ENCODE measurements at regions not wholly inside any gene's neighbourhood (a gene's known extent, or its start where the extent isn't known, plus 50 kb on each side); places are given as distances from the start of the nearest gene placed in this dataset.

DNA sequence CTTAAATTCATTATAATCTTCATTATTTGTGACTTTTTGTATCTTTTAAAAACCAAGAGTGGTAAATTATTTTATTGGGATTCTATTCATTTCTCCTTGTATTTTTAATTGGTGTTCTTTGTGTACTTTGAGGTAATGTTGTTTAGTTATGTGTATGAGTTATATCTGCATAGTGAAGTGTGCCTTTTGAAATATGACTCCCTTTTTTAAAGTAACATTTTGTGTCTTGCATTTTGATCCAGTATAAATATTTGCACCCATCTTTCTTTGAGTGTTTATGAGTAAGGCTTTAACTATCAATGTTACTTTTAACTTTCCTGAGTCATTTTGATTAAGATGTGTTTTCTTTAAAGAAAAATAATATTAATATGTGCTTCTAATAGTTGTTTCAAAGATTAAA, 90.0 kb upstream of the MYOCD start:
- Histone ChIP-seq H3K36me3 (ENCODE audit: control insufficient read depth in 2 of 2, insufficient read depth in 2 of 2, low read length in 2 of 2) (no peaks in the 10 kb centered on the region), H3K4me3 (ENCODE audit: low read length in 2 of 2) (no peak overlapping the region), H3K27me3 (ENCODE audit: control insufficient read depth in 1 of 2, insufficient read depth in 2 of 2, low read length in 2 of 2) (no peaks in the 10 kb centered on the region), H3K9me3 (ENCODE audit: control insufficient read depth in 2 of 2, low read length in 2 of 2) (no peaks in the 10 kb centered on the region), H3K9ac (ENCODE audit: low read length in 2 of 2) (no peak overlapping the region), H3K27ac (ENCODE audit: low read length) (no peak overlapping the region), H3K4me1 (ENCODE audit: control insufficient read depth, insufficient read depth, low read length) (no peaks in the 10 kb centered on the region)

DNA sequence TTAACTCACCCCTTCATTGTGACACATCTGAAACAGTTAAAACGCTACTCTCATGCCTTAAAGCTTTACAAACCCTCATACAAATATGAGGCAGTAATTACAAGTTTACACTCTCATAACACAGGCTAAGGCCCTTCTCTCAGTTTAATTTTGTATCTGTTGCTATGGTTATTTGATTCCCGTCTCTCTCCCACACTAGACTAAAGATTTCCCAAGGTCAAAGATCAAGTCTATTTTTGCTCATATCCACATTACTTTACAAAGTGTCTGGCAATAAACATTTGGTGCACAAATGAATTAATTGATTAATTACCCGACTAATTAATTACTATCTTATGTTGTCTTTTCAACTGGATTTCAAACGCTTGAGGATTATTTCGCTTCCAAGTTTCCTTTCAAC, 86.4 kb upstream of the MYOCD start:
- H3K27ac ChIP-seq (ENCODE audit: low read length) = no peak overlapping the region
- no peak overlapping the region for H3K4me3 ChIP-seq (ENCODE audit: low read length in 2 of 2)
- H3K36me3 ChIP-seq (ENCODE audit: control insufficient read depth in 2 of 2, insufficient read depth in 2 of 2, low read length in 2 of 2) = no peaks in the 10 kb centered on the region
- no peak overlapping the region for H3K9ac ChIP-seq (ENCODE audit: low read length in 2 of 2)
- H3K27me3 ChIP-seq (ENCODE audit: control insufficient read depth in 1 of 2, insufficient read depth in 2 of 2, low read length in 2 of 2) = no peaks in the 10 kb centered on the region
- no peaks in the 10 kb centered on the region for H3K4me1 ChIP-seq (ENCODE audit: control insufficient read depth, insufficient read depth, low read length)
- H3K9me3 ChIP-seq (ENCODE audit: control insufficient read depth in 2 of 2, low read length in 2 of 2) = no peaks in the 10 kb centered on the region

DNA sequence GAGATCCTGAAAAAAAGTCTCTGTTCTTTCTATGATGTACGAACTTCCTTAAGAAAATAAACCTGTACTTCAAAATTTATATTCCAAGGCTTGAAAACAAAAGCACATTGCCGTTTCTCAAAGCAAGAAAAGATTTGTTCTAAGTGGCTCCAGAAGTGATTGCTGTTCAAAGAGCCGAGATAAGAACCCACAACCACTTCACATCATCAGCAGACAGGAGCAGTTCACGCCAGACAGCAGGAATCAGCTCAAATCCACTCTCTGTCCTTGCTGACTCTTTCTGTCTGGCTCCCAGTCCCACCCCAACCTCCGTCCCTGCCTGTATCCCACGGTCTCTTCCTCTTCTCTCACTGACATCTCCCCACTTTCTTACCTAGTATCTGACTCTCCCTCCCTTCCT, 85.0 kb upstream of the MYOCD start:
- Histone ChIP-seq H3K27ac (ENCODE audit: low read length) (no peak overlapping the region), H3K9ac (ENCODE audit: low read length in 2 of 2) (no peak overlapping the region), H3K9me3 (ENCODE audit: control insufficient read depth in 2 of 2, low read length in 2 of 2) (no peaks in the 10 kb centered on the region), H3K27me3 (ENCODE audit: control insufficient read depth in 1 of 2, insufficient read depth in 2 of 2, low read length in 2 of 2) (no peaks in the 10 kb centered on the region), H3K4me1 (ENCODE audit: control insufficient read depth, insufficient read depth, low read length) (no peaks in the 10 kb centered on the region), H3K4me3 (ENCODE audit: low read length in 2 of 2) (no peak overlapping the region), H3K36me3 (ENCODE audit: control insufficient read depth in 2 of 2, insufficient read depth in 2 of 2, low read length in 2 of 2) (no peaks in the 10 kb centered on the region)

DNA sequence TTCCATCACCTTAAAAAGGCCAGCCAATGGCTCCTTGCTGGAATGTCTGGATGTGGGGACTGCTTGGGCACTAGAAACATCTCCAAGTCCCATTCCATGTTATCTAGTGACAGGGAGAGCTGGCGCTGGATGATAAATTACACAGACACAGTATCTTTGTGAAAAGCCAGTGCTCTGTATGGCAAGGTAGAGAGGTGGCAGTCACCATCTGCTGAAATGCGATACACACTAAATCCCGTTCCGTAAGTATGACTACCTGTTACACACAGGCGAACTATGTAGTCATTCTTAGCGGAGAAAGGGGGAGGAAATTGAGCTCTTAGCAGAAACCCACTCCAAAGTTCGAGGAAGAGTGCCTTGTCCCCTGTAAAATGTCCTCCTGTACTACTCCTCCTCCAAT, 81.0 kb upstream of the MYOCD start:
- Histone ChIP-seq H3K9ac (ENCODE audit: low read length in 2 of 2) (no peak overlapping the region), H3K27ac (ENCODE audit: low read length) (no peak overlapping the region), H3K36me3 (ENCODE audit: control insufficient read depth in 2 of 2, insufficient read depth in 2 of 2, low read length in 2 of 2) (no peaks in the 10 kb centered on the region), H3K27me3 (ENCODE audit: control insufficient read depth in 1 of 2, insufficient read depth in 2 of 2, low read length in 2 of 2) (no peaks in the 10 kb centered on the region), H3K4me3 (ENCODE audit: low read length in 2 of 2) (no peak overlapping the region), H3K4me1 (ENCODE audit: control insufficient read depth, insufficient read depth, low read length) (no peaks in the 10 kb centered on the region), H3K9me3 (ENCODE audit: control insufficient read depth in 2 of 2, low read length in 2 of 2) (no peaks in the 10 kb centered on the region)

DNA sequence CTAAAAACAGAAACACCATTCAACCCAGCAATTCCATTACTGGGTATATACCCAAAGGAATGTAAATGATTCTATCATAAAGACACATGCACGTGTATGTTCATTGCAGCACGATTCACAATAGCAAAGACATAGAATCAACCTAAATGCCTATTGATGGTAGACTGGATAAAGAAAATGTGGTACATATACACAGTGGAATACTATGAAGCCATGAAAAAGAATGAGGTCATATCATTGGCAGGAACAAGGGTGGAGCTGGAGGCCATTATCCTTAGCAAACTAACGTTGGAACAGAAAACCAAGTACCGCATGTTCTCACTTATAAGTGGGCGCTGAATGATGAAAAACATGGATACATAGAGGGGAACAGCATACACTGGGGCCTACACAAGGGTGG, 77.2 kb upstream of the MYOCD start:
- H3K9ac ChIP-seq (ENCODE audit: low read length in 2 of 2) = no peak overlapping the region
- H3K4me1 ChIP-seq (ENCODE audit: control insufficient read depth, insufficient read depth, low read length) = no peaks in the 10 kb centered on the region
- no peak overlapping the region for H3K27ac ChIP-seq (ENCODE audit: low read length)
- no peaks in the 10 kb centered on the region for H3K9me3 ChIP-seq (ENCODE audit: control insufficient read depth in 2 of 2, low read length in 2 of 2)
- H3K4me3 ChIP-seq (ENCODE audit: low read length in 2 of 2) = no peak overlapping the region
- H3K36me3 ChIP-seq (ENCODE audit: control insufficient read depth in 2 of 2, insufficient read depth in 2 of 2, low read length in 2 of 2) = no peaks in the 10 kb centered on the region
- no peaks in the 10 kb centered on the region for H3K27me3 ChIP-seq (ENCODE audit: control insufficient read depth in 1 of 2, insufficient read depth in 2 of 2, low read length in 2 of 2)

DNA sequence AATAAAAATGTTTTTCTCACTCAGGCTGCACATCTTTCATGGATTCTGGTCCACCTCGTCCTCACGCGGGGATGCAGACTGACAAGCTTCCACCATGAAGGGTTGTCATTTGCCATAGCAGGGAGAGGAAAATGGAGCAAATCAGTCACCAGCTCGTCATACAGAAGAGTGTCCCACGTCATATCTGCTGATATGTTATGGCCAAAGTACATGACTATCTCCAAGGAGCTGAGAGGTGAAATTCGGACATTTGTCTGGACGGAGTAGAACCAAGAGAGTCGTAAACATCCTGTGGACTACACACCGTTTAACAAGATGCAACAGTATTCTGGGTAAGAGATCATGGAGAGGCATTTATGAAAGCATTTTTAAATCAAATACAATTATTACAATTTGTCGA, 75.3 kb upstream of the MYOCD start:
- H3K4me3 ChIP-seq (ENCODE audit: low read length in 2 of 2) = no peak overlapping the region
- H3K27ac ChIP-seq (ENCODE audit: low read length) = no peak overlapping the region
- no peaks in the 10 kb centered on the region for H3K27me3 ChIP-seq (ENCODE audit: control insufficient read depth in 1 of 2, insufficient read depth in 2 of 2, low read length in 2 of 2)
- H3K9ac ChIP-seq (ENCODE audit: low read length in 2 of 2) = no peak overlapping the region
- no peaks in the 10 kb centered on the region for H3K4me1 ChIP-seq (ENCODE audit: control insufficient read depth, insufficient read depth, low read length)
- H3K9me3 ChIP-seq (ENCODE audit: control insufficient read depth in 2 of 2, low read length in 2 of 2) = no peaks in the 10 kb centered on the region
- H3K36me3 ChIP-seq (ENCODE audit: control insufficient read depth in 2 of 2, insufficient read depth in 2 of 2, low read length in 2 of 2) = no peaks in the 10 kb centered on the region

DNA sequence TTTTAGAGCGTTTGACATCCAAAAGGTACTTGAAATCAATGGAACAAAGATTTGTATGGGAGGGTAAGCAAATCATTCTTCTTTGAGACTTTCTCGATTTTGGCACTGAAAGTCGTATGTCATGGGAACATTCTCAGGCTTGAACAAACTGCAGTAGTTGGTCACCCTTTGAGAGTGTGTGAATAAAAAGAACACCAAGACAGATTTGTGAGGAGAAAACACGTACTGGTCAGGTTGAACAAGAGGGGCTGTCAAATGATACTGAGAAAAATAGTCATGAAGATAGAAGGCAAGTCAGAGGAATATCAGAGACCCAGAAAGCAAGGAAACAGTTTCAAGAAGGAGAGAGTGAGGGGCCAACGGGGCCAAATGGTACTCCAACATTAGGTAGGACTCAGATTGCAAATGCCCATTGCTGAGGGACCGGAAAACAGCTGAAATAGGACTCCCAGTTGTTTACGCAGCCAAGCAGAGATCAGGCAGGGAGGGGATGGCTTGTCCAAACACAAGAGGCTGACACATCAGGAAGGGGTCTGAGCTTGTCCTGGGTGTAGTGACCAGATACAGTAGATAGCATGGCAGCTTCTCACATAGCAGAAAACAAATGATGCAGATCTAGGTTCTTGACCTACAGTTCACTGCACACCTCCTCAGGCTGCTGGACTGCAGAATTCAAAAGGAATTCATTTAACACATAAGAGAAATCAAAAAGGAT, 74.5 kb upstream of the MYOCD start:
- Histone ChIP-seq H3K9me3 (ENCODE audit: control insufficient read depth in 2 of 2, low read length in 2 of 2) (no peaks in the 10 kb centered on the region), H3K4me1 (ENCODE audit: control insufficient read depth, insufficient read depth, low read length) (no peaks in the 10 kb centered on the region), H3K27me3 (ENCODE audit: control insufficient read depth in 1 of 2, insufficient read depth in 2 of 2, low read length in 2 of 2) (no peaks in the 10 kb centered on the region), H3K36me3 (ENCODE audit: control insufficient read depth in 2 of 2, insufficient read depth in 2 of 2, low read length in 2 of 2) (no peaks in the 10 kb centered on the region), H3K9ac (ENCODE audit: low read length in 2 of 2) (no peak overlapping the region), H3K27ac (ENCODE audit: low read length) (no peak overlapping the region), H3K4me3 (ENCODE audit: low read length in 2 of 2) (no peak overlapping the region)

DNA sequence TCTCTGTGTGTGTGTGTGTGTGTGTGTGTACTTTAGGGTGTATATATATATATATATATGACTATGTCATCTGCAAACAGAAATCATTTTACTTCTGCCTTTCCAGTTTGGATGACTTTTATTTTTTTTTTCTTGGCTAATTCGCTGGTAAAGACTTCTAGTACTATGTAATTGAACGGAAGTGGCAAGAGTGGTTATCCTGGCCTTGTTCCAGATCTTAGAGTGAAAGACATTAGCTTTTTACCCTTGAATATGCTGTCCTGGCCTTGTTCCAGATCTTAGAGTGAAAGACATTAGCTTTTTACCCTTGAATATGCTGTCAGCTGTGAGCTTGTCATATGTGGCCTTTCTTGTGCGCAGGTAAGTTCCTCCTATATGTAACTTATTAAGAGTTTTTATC, 72.7 kb upstream of the MYOCD start:
- no peak overlapping the region for H3K4me3 ChIP-seq (ENCODE audit: low read length in 2 of 2)
- no peak overlapping the region for H3K9ac ChIP-seq (ENCODE audit: low read length in 2 of 2)
- H3K27me3 ChIP-seq (ENCODE audit: control insufficient read depth in 1 of 2, insufficient read depth in 2 of 2, low read length in 2 of 2) = no peaks in the 10 kb centered on the region
- no peak overlapping the region for H3K27ac ChIP-seq (ENCODE audit: low read length)
- H3K36me3 ChIP-seq (ENCODE audit: control insufficient read depth in 2 of 2, insufficient read depth in 2 of 2, low read length in 2 of 2) = no peaks in the 10 kb centered on the region
- no peaks in the 10 kb centered on the region for H3K4me1 ChIP-seq (ENCODE audit: control insufficient read depth, insufficient read depth, low read length)
- no peaks in the 10 kb centered on the region for H3K9me3 ChIP-seq (ENCODE audit: control insufficient read depth in 2 of 2, low read length in 2 of 2)

DNA sequence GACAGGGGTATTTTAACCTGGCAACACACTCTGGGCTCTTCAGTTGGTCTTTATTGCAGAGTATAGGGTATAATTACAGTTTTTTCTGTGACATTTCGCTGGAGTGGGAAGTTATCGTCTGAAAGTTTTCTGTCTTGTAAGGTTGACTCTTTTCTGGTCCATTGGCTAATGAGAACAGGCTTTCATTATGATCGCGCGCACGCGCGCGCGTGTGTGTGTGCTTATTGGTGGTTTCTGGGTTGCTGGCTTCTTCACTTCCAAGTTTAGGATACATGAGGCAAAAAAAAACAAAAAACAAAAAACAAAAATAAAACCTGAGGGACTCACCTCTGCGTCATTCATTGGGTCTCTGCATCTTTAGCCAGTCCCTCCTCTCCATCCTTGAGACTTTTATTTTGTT, 68.7 kb upstream of the MYOCD start:
- no peaks in the 10 kb centered on the region for H3K27me3 ChIP-seq (ENCODE audit: control insufficient read depth in 1 of 2, insufficient read depth in 2 of 2, low read length in 2 of 2)
- no peak overlapping the region for H3K9ac ChIP-seq (ENCODE audit: low read length in 2 of 2)
- no peaks in the 10 kb centered on the region for H3K36me3 ChIP-seq (ENCODE audit: control insufficient read depth in 2 of 2, insufficient read depth in 2 of 2, low read length in 2 of 2)
- H3K4me1 ChIP-seq (ENCODE audit: control insufficient read depth, insufficient read depth, low read length) = no peaks in the 10 kb centered on the region
- no peak overlapping the region for H3K4me3 ChIP-seq (ENCODE audit: low read length in 2 of 2)
- H3K27ac ChIP-seq (ENCODE audit: low read length) = no peak overlapping the region
- H3K9me3 ChIP-seq (ENCODE audit: control insufficient read depth in 2 of 2, low read length in 2 of 2) = no peaks in the 10 kb centered on the region

DNA sequence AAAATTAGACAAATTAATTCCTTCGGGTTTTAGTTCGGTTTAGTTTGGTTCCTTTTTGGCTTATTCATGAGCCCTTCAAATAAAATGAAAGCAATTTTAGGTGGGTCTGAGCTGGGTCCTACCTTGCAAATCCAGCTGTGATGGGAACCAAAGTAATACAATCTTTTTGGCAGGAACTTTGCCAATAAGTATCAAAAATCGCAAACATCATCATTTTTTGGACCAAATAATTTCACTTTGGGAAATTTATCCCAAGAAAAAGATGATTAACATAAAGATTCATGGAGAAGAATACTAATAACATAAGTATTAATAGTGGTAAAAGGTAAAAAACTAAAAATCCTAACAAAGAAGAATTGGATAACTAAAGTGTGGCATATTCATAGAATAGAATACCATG, 67.8 kb upstream of the MYOCD start:
- no peaks in the 10 kb centered on the region for H3K36me3 ChIP-seq (ENCODE audit: control insufficient read depth in 2 of 2, insufficient read depth in 2 of 2, low read length in 2 of 2)
- no peak overlapping the region for H3K4me3 ChIP-seq (ENCODE audit: low read length in 2 of 2)
- no peak overlapping the region for H3K27ac ChIP-seq (ENCODE audit: low read length)
- H3K27me3 ChIP-seq (ENCODE audit: control insufficient read depth in 1 of 2, insufficient read depth in 2 of 2, low read length in 2 of 2) = no peaks in the 10 kb centered on the region
- H3K9ac ChIP-seq (ENCODE audit: low read length in 2 of 2) = no peak overlapping the region
- no peaks in the 10 kb centered on the region for H3K9me3 ChIP-seq (ENCODE audit: control insufficient read depth in 2 of 2, low read length in 2 of 2)
- no peaks in the 10 kb centered on the region for H3K4me1 ChIP-seq (ENCODE audit: control insufficient read depth, insufficient read depth, low read length)

DNA sequence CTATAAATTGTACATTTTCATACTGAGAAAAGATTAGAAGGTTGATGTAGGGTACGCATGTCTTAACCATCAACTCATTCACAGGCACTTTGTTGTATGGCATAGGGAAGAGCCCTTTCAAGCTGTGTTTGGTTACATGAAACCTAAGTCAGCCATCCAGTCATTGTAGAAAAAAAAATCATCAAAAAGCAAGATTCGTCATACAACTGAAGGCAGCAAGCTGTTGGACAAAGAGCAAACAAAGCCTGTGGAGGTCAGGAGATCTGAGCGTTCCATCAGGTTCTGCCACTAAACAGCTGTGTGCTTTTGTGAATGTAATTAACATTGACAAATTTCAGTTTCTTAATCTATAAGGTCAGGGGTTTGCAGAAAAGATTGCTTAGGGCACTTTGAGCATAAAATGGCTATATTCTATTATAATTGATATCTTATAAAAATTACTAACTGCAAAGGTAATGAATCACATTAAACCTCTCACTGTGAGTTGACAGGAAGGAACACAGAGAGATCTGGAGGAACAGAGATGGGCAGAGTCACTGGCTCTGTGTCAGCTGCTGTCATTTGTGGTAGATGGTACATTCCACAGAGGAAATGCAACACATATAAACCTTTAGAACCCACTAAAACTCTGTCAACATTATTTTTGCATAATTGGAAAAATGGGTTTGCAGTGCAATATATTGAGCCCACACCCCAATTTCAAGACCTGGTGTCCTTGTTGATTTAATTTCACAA, 66.3 kb upstream of the MYOCD start:
- no peaks in the 10 kb centered on the region for H3K9me3 ChIP-seq (ENCODE audit: control insufficient read depth in 2 of 2, low read length in 2 of 2)
- no peak overlapping the region for H3K9ac ChIP-seq (ENCODE audit: low read length in 2 of 2)
- no peaks in the 10 kb centered on the region for H3K36me3 ChIP-seq (ENCODE audit: control insufficient read depth in 2 of 2, insufficient read depth in 2 of 2, low read length in 2 of 2)
- H3K4me3 ChIP-seq (ENCODE audit: low read length in 2 of 2) = no peak overlapping the region
- no peaks in the 10 kb centered on the region for H3K27me3 ChIP-seq (ENCODE audit: control insufficient read depth in 1 of 2, insufficient read depth in 2 of 2, low read length in 2 of 2)
- no peak overlapping the region for H3K27ac ChIP-seq (ENCODE audit: low read length)
- H3K4me1 ChIP-seq (ENCODE audit: control insufficient read depth, insufficient read depth, low read length) = no peaks in the 10 kb centered on the region
